H1 (cell line): ENCODE measurements at regions not wholly inside any gene's neighbourhood (a gene's known extent, or its start where the extent isn't known, plus 50 kb on each side); places are given as distances from the start of the nearest gene placed in this dataset.

Experiments used
- ATF2 ChIP-seq: IDR thresholded peaks from 2 replicates; pipeline ENCODE4 v1.6.1; 2012; ENCODE audit warnings: low read length, inconsistent platforms
- ATF3 ChIP-seq: IDR thresholded peaks from 2 replicates; pipeline ENCODE4 v1.6.1; 2011; ENCODE audit warnings: low read depth, mild to moderate bottlenecking, low read length; ENCODE audit not compliant: insufficient read depth
- CTCF ChIP-seq, 3 experiments: IDR thresholded peaks; 1 replicate in 2 of 3; 2 replicates in 1 of 3; pipeline versions ENCODE4 v1.5.1 to v1.6.1; 2011; ENCODE audit warnings: low read length in 3 of 3, mild to moderate bottlenecking in 3 of 3, inconsistent platforms in 2 of 3, low read depth in 1 of 3, moderate library complexity in 1 of 3; ENCODE audit not compliant: insufficient read depth in 1 of 3; ENCODE audit errors: control extremely low read depth in 1 of 3
- EZH2 ChIP-seq: fragments of 200-600 bp; sonication (generic); IDR thresholded peaks from 2 replicates; pipeline ENCODE4 v1.7.1; 2012; ENCODE audit warnings: low read depth, mild to moderate bottlenecking, moderate library complexity, low read length, inconsistent platforms; ENCODE audit not compliant: severe bottlenecking
- HDAC6 ChIP-seq: IDR thresholded peaks from one replicate; pipeline ENCODE4 v1.7.1; 2012; ENCODE audit warnings: low read depth, mild to moderate bottlenecking, inconsistent platforms, low read length, moderate library complexity
- JUND ChIP-seq: IDR thresholded peaks from 2 replicates; pipeline ENCODE4 v1.6.1; 2011; ENCODE audit warnings: mild to moderate bottlenecking, improper control_type of control experiment, low read length
- KDM1A ChIP-seq: fragments of 200-600, 300-600 bp; sonication (generic); IDR thresholded peaks from 2 replicates; pipeline ENCODE4 v1.7.1; 2016; ENCODE audit warnings: mild to moderate bottlenecking, low read length, borderline replicate concordance
- KDM5A ChIP-seq: fragments of 200-600 bp; IDR thresholded peaks from 2 replicates; pipeline ENCODE4 v1.7.1; 2012; ENCODE audit warnings: mild to moderate bottlenecking, low read length, inconsistent platforms, mixed read lengths
- POLR2A ChIP-seq, 2 experiments: IDR thresholded peaks; 1 replicate in 1 of 2; 2 replicates in 1 of 2; pipeline ENCODE4 v1.6.1; 2011; ENCODE audit warnings: low read depth in 2 of 2, low read length in 2 of 2, mild to moderate bottlenecking in 2 of 2; ENCODE audit errors: control extremely low read depth in 1 of 2
- POLR2AphosphoS5 ChIP-seq: IDR thresholded peaks from 2 replicates; pipeline ENCODE4 v1.6.1; 2011; ENCODE audit warnings: low read depth, low read length
- RAD21 ChIP-seq, 2 experiments: IDR thresholded peaks in 1 of 2; conservative IDR thresholded peaks in 1 of 2; 2 replicates each; pipeline ENCODE4 v1.6.1; 2011; ENCODE audit warnings: low read depth in 2 of 2, low read length in 2 of 2, improper control_type of control experiment in 1 of 2, inconsistent platforms in 1 of 2, mild to moderate bottlenecking in 1 of 2, moderate library complexity in 1 of 2

GRCh38 chr15:35673093-35673684 lies 127.2 kb upstream of the DPH6 start:
- TF ChIP-seq CTCF (IDR thresholded peaks at IDR 0.05; ENCODE audit: control extremely low read depth in 1 of 3, insufficient read depth in 1 of 3, low read depth in 1 of 3, low read length in 3 of 3) (no peak), KDM1A (no peak), POLR2AphosphoS5 (no peak), ATF2 (no peak), EZH2 (no peak), KDM5A (no peak), ATF3 (no peak), HDAC6 (no peak), RAD21 (IDR thresholded peaks at IDR 0.05 in 1 of 2, conservative IDR thresholded peaks at IDR 0.05 in 1 of 2; ENCODE audit: low read depth in 2 of 2, low read length in 2 of 2) (no peak), POLR2A (IDR thresholded peaks at IDR 0.05; ENCODE audit: control extremely low read depth in 1 of 2, low read depth in 2 of 2, low read length in 2 of 2) (no peak), JUND (no peak)
